K562 (cell line): ENCODE measurements at regions not wholly inside any gene's neighbourhood (a gene's known extent, or its start where the extent isn't known, plus 50 kb on each side); places are given as distances from the start of the nearest gene placed in this dataset.

ENCODE experiments used
- ATAC-seq: fragments of 200-7000 bp; cut with Tn5 transposase; 3 replicates; pipeline ENCODE4 v1.9.1; 2020; ENCODE audit warnings: moderate library complexity
- BruUV-seq: library from RNA; stranded (reverse); fragments of 400-500 nt; replicated peaks from 2 replicates; lab custom pipeline; 2021; lab: Mats Ljungman, UMichigan
- CTCF ChIA-PET: fragments of 300-600 bp; formaldehyde crosslinking; extraction: SDS; loops from one replicate; lab custom pipeline; 2021; ENCODE audit warnings: low intra/inter-chr PET ratio; lab: Yijun Ruan, JAX
- POLR2A ChIA-PET: fragments of 300-600, 350-650 bp; sonication (Branson Sonifier 250); formaldehyde crosslinking; extraction: SDS; loops from one replicate; lab custom pipeline; 2021; ENCODE audit warnings: antibody characterized with exemption, inconsistent platforms; lab: Yijun Ruan, JAX
- DNase-seq, 4 experiments: peaks; one replicate each; pipeline versions ENCODE4 v3.0.0 to v3.0.0-alpha.2; 2011 to 2018; ENCODE audit warnings: low spot score in 3 of 4, mixed read lengths in 3 of 4; ENCODE audit errors: extremely low read depth in 1 of 4
- FAIRE-seq: peaks from 2 replicates; lab custom pipeline; 2011; peaks lifted over from hg19 to GRCh38; lab: Jason Lieb, UNC
- H2AFZ ChIP-seq: 2 replicates; pipeline ENCODE4 v1.6.0; 2011; ENCODE audit warnings: low read depth, low read length, control low read depth, inconsistent platforms
- H3K27ac ChIP-seq: fragments of 200-600 bp; 3 replicates; pipeline ENCODE4 v1.8.0; 2011; ENCODE audit warnings: low read depth, mild to moderate bottlenecking, control low read depth, inconsistent platforms, low read length, moderate library complexity, mixed read lengths; ENCODE audit errors: extremely low read depth
- H3K27me3 ChIP-seq, 2 experiments: fragments of 300-600 bp in 1 of 2; 2 replicates in 1 of 2; 3 replicates in 1 of 2; pipeline versions ENCODE4 v1.6.0 to v1.8.0; 2011; ENCODE audit warnings: inconsistent platforms in 2 of 2, low read length in 2 of 2, mild to moderate bottlenecking in 1 of 2, mixed read lengths in 1 of 2, moderate library complexity in 1 of 2; ENCODE audit not compliant: control insufficient read depth in 2 of 2, insufficient read depth in 2 of 2
- H3K36me3 ChIP-seq: fragments of 300-600 bp; 3 replicates; pipeline ENCODE4 v1.8.0; 2011; ENCODE audit warnings: mild to moderate bottlenecking, low read length, inconsistent platforms; ENCODE audit not compliant: control insufficient read depth, insufficient read depth
- H3K4me1 ChIP-seq, 2 experiments: fragments of 200-600 bp in 1 of 2; replicated peaks in 1 of 2; 2 replicates in 1 of 2; 3 replicates in 1 of 2; pipeline versions ENCODE4 v1.5.1 to v1.8.0; 2011; ENCODE audit warnings: inconsistent platforms in 2 of 2, low read length in 2 of 2, mild to moderate bottlenecking in 1 of 2, mixed read lengths in 1 of 2, moderate library complexity in 1 of 2; ENCODE audit not compliant: control insufficient read depth in 2 of 2, insufficient read depth in 2 of 2
- H3K4me2 ChIP-seq: 2 replicates; pipeline ENCODE4 v1.6.1; 2011; ENCODE audit warnings: low read length, control low read depth, inconsistent platforms, mixed read lengths; ENCODE audit not compliant: insufficient read depth
- H3K4me3 ChIP-seq: fragments of 200-600 bp; sonication (generic), shearing (Covaris generic); 2 replicates; pipeline ENCODE4 v1.5.1; 2016; ENCODE audit warnings: control low read depth, inconsistent platforms
- H3K79me2 ChIP-seq: fragments of 200-600 bp; 3 replicates; pipeline ENCODE4 v1.8.0; 2011; ENCODE audit warnings: low read length, inconsistent platforms; ENCODE audit not compliant: control insufficient read depth, insufficient read depth
- H3K9ac ChIP-seq, 2 experiments: 2 replicates each; pipeline versions ENCODE4 v1.6.0 to v1.6.1; 2011; ENCODE audit warnings: low read depth in 2 of 2, low read length in 2 of 2, control low read depth in 1 of 2, inconsistent platforms in 1 of 2, mild to moderate bottlenecking in 1 of 2, mixed read lengths in 1 of 2; ENCODE audit not compliant: insufficient read depth in 1 of 2
- H3K9me1 ChIP-seq: one replicate; pipeline ENCODE4 v1.6.0; 2011; ENCODE audit warnings: inconsistent platforms, mild to moderate bottlenecking, low read length, moderate library complexity; ENCODE audit not compliant: control insufficient read depth, insufficient read depth
- H3K9me3 ChIP-seq: replicated peaks from 2 replicates; pipeline ENCODE4 v1.5.1; 2011; ENCODE audit warnings: low read depth, low read length, inconsistent platforms; ENCODE audit not compliant: control insufficient read depth, insufficient read depth
- H4K20me1 ChIP-seq: replicated peaks from 2 replicates; pipeline ENCODE4 v1.6.1; 2011; ENCODE audit warnings: low read length, inconsistent platforms, mixed read lengths; ENCODE audit not compliant: control insufficient read depth, insufficient read depth
- ARID2 ChIP-seq: fragments of 450-650 bp; IDR thresholded peaks from 2 replicates; pipeline ENCODE4 v1.6.1; 2017; ENCODE audit warnings: antibody characterized with exemption, mild to moderate bottlenecking
- CXXC5 ChIP-seq: fragments of 250-450 bp; sonication (Bioruptor Pico); IDR thresholded peaks from 2 replicates; pipeline ENCODE4 v1.8.0; 2022; ENCODE audit warnings: inconsistent platforms, mild to moderate bottlenecking, moderate library complexity
- FIP1L1 ChIP-seq: fragments of 200-400 bp; formaldehyde crosslinking; IDR thresholded peaks from 2 replicates; pipeline ENCODE4 v1.6.1; 2018; ENCODE audit warnings: mild to moderate bottlenecking, low read depth, low read length; ENCODE audit not compliant: poor library complexity, severe bottlenecking
- FOSL1 ChIP-seq: fragments of 200-800 bp; sonication (Bioruptor generic); conservative IDR thresholded peaks from 2 replicates; pipeline ENCODE4 v1.6.1; 2016; ENCODE audit warnings: missing genetic modification characterization, missing compliant biosample characterization
- GATA2 ChIP-seq: sonication (generic); formaldehyde crosslinking; IDR thresholded peaks from 2 replicates; pipeline ENCODE4 v1.4.0; 2020; ENCODE audit warnings: mild to moderate bottlenecking, missing genetic modification reagents
- HDAC6 ChIP-seq: IDR thresholded peaks from 2 replicates; pipeline ENCODE4 v1.6.1; 2012; ENCODE audit warnings: low read depth, mild to moderate bottlenecking, control low read depth, inconsistent platforms, low read length, moderate library complexity
- HMGN3 ChIP-seq: IDR thresholded peaks from 2 replicates; pipeline ENCODE4 v1.6.1; 2011; ENCODE audit warnings: borderline replicate concordance, low read depth, mild to moderate bottlenecking, mixed read lengths, low read length; ENCODE audit not compliant: insufficient read length; ENCODE audit errors: extremely low read depth
- KAT7 ChIP-seq: sonication (generic); formaldehyde crosslinking; IDR thresholded peaks from 2 replicates; pipeline ENCODE4 v1.8.0; 2022; ENCODE audit warnings: missing genetic modification reagents, mild to moderate bottlenecking, borderline replicate concordance
- MBD2 ChIP-seq: sonication (generic); IDR thresholded peaks from 2 replicates; pipeline ENCODE4 v1.6.1; 2016; ENCODE audit warnings: low read depth, borderline replicate concordance
- RFX1 ChIP-seq: fragments of 450-650 bp; IDR thresholded peaks from 2 replicates; pipeline ENCODE4 v1.6.1; 2016; ENCODE audit warnings: mild to moderate bottlenecking, moderate library complexity
- ZKSCAN3 ChIP-seq: fragments of 250-450 bp; sonication (Bioruptor Pico); IDR thresholded peaks from 2 replicates; pipeline ENCODE4 v1.4.0; 2020
- ZNF121 ChIP-seq: sonication (generic); formaldehyde crosslinking; conservative IDR thresholded peaks from 2 replicates; pipeline ENCODE4 v1.8.0; 2022; ENCODE audit warnings: missing genetic modification reagents
- ZNF445 ChIP-seq: fragments of 250-450 bp; sonication (Bioruptor Pico); IDR thresholded peaks from 2 replicates; pipeline ENCODE4 v1.4.0; 2020; ENCODE audit warnings: low read depth, mild to moderate bottlenecking, moderate library complexity
- ZNF695 ChIP-seq: fragments of 450-650 bp; formaldehyde crosslinking; IDR thresholded peaks from 2 replicates; pipeline ENCODE4 v1.4.0; 2020; ENCODE audit warnings: mild to moderate bottlenecking, moderate library complexity
- ZNF740 ChIP-seq, 3 experiments: fragments of 200-800 bp in 1 of 3; sonication (Bioruptor generic) in 1 of 3; sonication (generic) in 1 of 3; formaldehyde crosslinking in 1 of 3; IDR thresholded peaks; 2 replicates each; pipeline versions ENCODE4 v1.6.1 to v1.8.0; 2016 to 2022; ENCODE audit warnings: mild to moderate bottlenecking in 2 of 3, missing compliant biosample characterization in 2 of 3, missing genetic modification characterization in 2 of 3, missing genetic modification reagents in 1 of 3
- ZNF76 ChIP-seq: fragments of 250-450 bp; sonication (Bioruptor Pico); IDR thresholded peaks from 2 replicates; pipeline ENCODE4 v1.4.0; 2020; ENCODE audit warnings: mild to moderate bottlenecking, moderate library complexity, borderline replicate concordance
- ZNF778 ChIP-seq: fragments of 450-650 bp; formaldehyde crosslinking; IDR thresholded peaks from 2 replicates; pipeline ENCODE4 v1.4.0; 2020; ENCODE audit warnings: mild to moderate bottlenecking, moderate library complexity
- WGBS: fragments of 100-300 bp; shearing (Covaris generic); methylation state at CpG from one replicate; pipeline ENCODE4 v1.1.6; 2016; ENCODE audit warnings: low coverage, mixed read lengths; ENCODE audit not compliant: insufficient coverage; ENCODE audit errors: missing lambda C conversion rate; 5-methylcytosine and 5-hydroxymethylcytosine counted together
- in situ Hi-C: fragments of 300-500 bp; cut with MboI; formaldehyde crosslinking; loops from 4 replicates; pipeline ENCODE4 v1.15.0; 2018; ENCODE audit warnings: inconsistent platforms, mixed read lengths
- intact Hi-C: fragments of 100-400 bp; cut with micrococcal nuclease; formaldehyde crosslinking; loops from 2 replicates; pipeline ENCODE4 v1.14.2; 2022

GRCh38 chr13:111048387-111048786 lies 66.7 kb upstream of the ARHGEF7 start:
- Histone ChIP-seq H3K9me3 (no peaks in the 10 kb centered on the region), H4K20me1 (no peaks in the 10 kb centered on the region)
- no peak for FAIRE-seq
- TF ChIP-seq ZKSCAN3 (CRISPR knock-in tag) (peak; percentile 84), KAT7 (CRISPR knock-in tag) (no peak)
- TF ChIP-seq, all 486 proteins: peak for 1
- intact Hi-C loops (loop anchor here (10.0 kb wide), 1 partner anchor 454 kb away; no protein-coding TSS in a partner anchor), in situ Hi-C loops (loop anchor here (5.0 kb wide), 1 partner anchor 101 kb away; no protein-coding TSS in a partner anchor)
- POLR2A ChIA-PET: no interaction called here
- H3K9ac ChIP-seq: no peak overlapping the region
- CTCF ChIA-PET: no interaction called here
- H3K27me3 ChIP-seq: no peaks in the 10 kb centered on the region
- no peak overlapping the region for H3K4me2 ChIP-seq
- H3K79me2 ChIP-seq: no peaks in the 10 kb centered on the region
- DNase-seq (no peak), ATAC-seq (no peak)
- H3K4me1 ChIP-seq: peaks cover 7 to 22% of the 10 kb centered on the region in 2 experiments
- no peak overlapping the region for H3K27ac ChIP-seq
- no peak overlapping the region for H2AFZ ChIP-seq
- H3K9me1 ChIP-seq: no peaks in the 10 kb centered on the region
- no peaks in the 10 kb centered on the region for H3K36me3 ChIP-seq
- H3K4me3 ChIP-seq: no peak overlapping the region
- WGBS: 72% methylated on average over 5 of the region's 8 CpGs
- BruUV-seq: no TSS peak

- peak overlapping the region; percentile 85 for H2AFZ ChIP-seq
- FAIRE-seq (no peak), DNase-seq (no peak), ATAC-seq (no peak)
- ChIA-PET POLR2A (interaction anchor here (0.9 to 1.4 kb wide), 3 partner anchors 10 to 111 kb away, joined by 3 to 5 read pairs (median 3); no protein-coding TSS in a partner anchor), CTCF (no interaction called here)
- H3K4me2 ChIP-seq: no peak overlapping the region
- H3K4me1 ChIP-seq: peaks cover 13 to 26% of the 10 kb centered on the region in 2 experiments
- no peak overlapping the region for H3K4me3 ChIP-seq
- 54% methylated on average over 4 of the region's 5 CpGs for WGBS
- no peaks in the 10 kb centered on the region for H3K36me3 ChIP-seq
- H3K9me1 ChIP-seq: no peaks in the 10 kb centered on the region
- no peaks in the 10 kb centered on the region for H3K9me3 ChIP-seq
- H3K79me2 ChIP-seq: no peaks in the 10 kb centered on the region
- no TSS peak for BruUV-seq
- no peaks in the 10 kb centered on the region for H4K20me1 ChIP-seq
- no peak overlapping the region for H3K9ac ChIP-seq
- in situ Hi-C loops: loop anchor here (5.0 kb wide), 1 partner anchor 100 kb away; no protein-coding TSS in a partner anchor
- intact Hi-C loops: loop anchor here (10.0 kb wide), 1 partner anchor 453 kb away; no protein-coding TSS in a partner anchor
- H3K27me3 ChIP-seq: no peaks in the 10 kb centered on the region
- peak overlapping the region; percentile 64; the same call in 2 of the 3 replicates for H3K27ac ChIP-seq
- TF ChIP-seq ZNF778 (CRISPR knock-in tag) (no peak), ZNF445 (no peak), GATA2 (CRISPR knock-in tag) (no peak), FIP1L1 (no peak), RFX1 (no peak), ZNF695 (no peak), HDAC6 (no peak), HMGN3 (no peak), MBD2 (no peak), ARID2 (no peak), ZNF121 (CRISPR knock-in tag) (no peak), ZNF76 (CRISPR knock-in tag) (no peak), CXXC5 (no peak), ZNF740 (CRISPR knock-in tag; IDR thresholded peaks at IDR 0.05) (no peak), ZNF740 (tag; IDR thresholded peaks at IDR 0.05) (no peak), FOSL1 (tag) (no peak)
These were observed 67.8 kb upstream of the ARHGEF7 start for GRCh38 chr13:111047326-111047725.
